IMR-90 (cell line): ENCODE measurements at regions not wholly inside any gene's neighbourhood (a gene's known extent, or its start where the extent isn't known, plus 50 kb on each side); places are given as distances from the start of the nearest gene placed in this dataset.

Experiments used
- ATAC-seq: fragments of 200-7000 bp; cut with Tn5 transposase; 2 replicates; pipeline ENCODE4 v1.9.1; 2020; ENCODE audit warnings: low read depth, mild to moderate bottlenecking, moderate library complexity
- BruUV-seq: library from RNA; stranded (reverse); fragments of 400-500 nt; replicated peaks from 2 replicates; lab custom pipeline; 2021; lab: Mats Ljungman, UMichigan
- CTCF ChIA-PET: fragments of 300-600 bp; formaldehyde crosslinking; extraction: SDS; loops from one replicate; lab custom pipeline; 2021; ENCODE audit warnings: antibody characterized with exemption; lab: Yijun Ruan, JAX
- POLR2A ChIA-PET: fragments of 300-600 bp; sonication (Branson Sonifier 250); formaldehyde crosslinking; loops from one replicate; lab custom pipeline; 2022; ENCODE audit warnings: antibody characterized with exemption; ENCODE audit not compliant: unreplicated experiment; lab: Charles Lee
- DNase-seq: peaks from one replicate; pipeline ENCODE4 v3.0.0; 2013
- H2AFZ ChIP-seq: replicated peaks from 2 replicates; pipeline ENCODE3; 2013; ENCODE audit warnings: low read length, mild to moderate bottlenecking; ENCODE audit not compliant: poor library complexity
- H2AK5ac ChIP-seq: 2 replicates; pipeline ENCODE4 v1.6.1; 2013; ENCODE audit warnings: low read depth, low read length, inconsistent platforms
- H2AK9ac ChIP-seq: replicated peaks from 2 replicates; pipeline ENCODE3; 2013; ENCODE audit warnings: mild to moderate bottlenecking, low read depth, low read length, moderate library complexity; ENCODE audit not compliant: poor library complexity
- H2BK120ac ChIP-seq: 2 replicates; pipeline ENCODE4 v1.6.1; 2013; ENCODE audit warnings: low read depth, low read length, inconsistent platforms
- H2BK15ac ChIP-seq: 3 replicates; pipeline ENCODE4 v1.6.1; 2013; ENCODE audit warnings: low read depth, low read length, inconsistent platforms
- H2BK20ac ChIP-seq: 2 replicates; pipeline ENCODE4 v1.6.1; 2013; ENCODE audit warnings: low read depth, mild to moderate bottlenecking, inconsistent platforms, low read length, moderate library complexity
- H2BK5ac ChIP-seq: 2 replicates; pipeline ENCODE4 v1.6.1; 2013; ENCODE audit warnings: mild to moderate bottlenecking, low read depth, low read length, inconsistent platforms; ENCODE audit not compliant: poor library complexity, severe bottlenecking
- H3K14ac ChIP-seq: replicated peaks from 2 replicates; pipeline ENCODE4 v1.6.1; 2013; ENCODE audit warnings: low read depth, low read length, inconsistent platforms
- H3K18ac ChIP-seq: 2 replicates; pipeline ENCODE4 v1.6.1; 2013; ENCODE audit warnings: low read depth, low read length, control low read depth
- H3K23ac ChIP-seq: 2 replicates; pipeline ENCODE4 v1.6.1; 2013; ENCODE audit warnings: low read depth, low read length, inconsistent platforms
- H3K27ac ChIP-seq: 2 replicates; pipeline ENCODE4 v1.5.1; 2013; ENCODE audit warnings: mild to moderate bottlenecking, control low read depth, low read length; ENCODE audit not compliant: insufficient read depth
- H3K27me3 ChIP-seq: 2 replicates; pipeline ENCODE4 v1.6.1; 2013; ENCODE audit warnings: low read length; ENCODE audit not compliant: control insufficient read depth, insufficient read depth
- H3K36me3 ChIP-seq: 2 replicates; pipeline ENCODE4 v1.6.1; 2013; ENCODE audit warnings: low read length, mixed read lengths; ENCODE audit not compliant: control insufficient read depth, insufficient read depth
- H3K4ac ChIP-seq: 2 replicates; pipeline ENCODE4 v1.6.1; 2013; ENCODE audit warnings: low read depth, low read length, inconsistent platforms
- H3K4me1 ChIP-seq: 2 replicates; pipeline ENCODE4 v1.6.1; 2013; ENCODE audit warnings: low read length, mixed read lengths; ENCODE audit not compliant: control insufficient read depth, insufficient read depth
- H3K4me2 ChIP-seq: 2 replicates; pipeline ENCODE4 v1.6.1; 2013; ENCODE audit warnings: low read depth, mild to moderate bottlenecking, control low read depth, low read length, moderate library complexity
- H3K4me3 ChIP-seq: 2 replicates; pipeline ENCODE4 v1.5.1; 2013; ENCODE audit warnings: low read depth, mild to moderate bottlenecking, control low read depth, low read length, moderate library complexity; ENCODE audit not compliant: insufficient read depth
- H3K56ac ChIP-seq: 2 replicates; pipeline ENCODE4 v1.6.1; 2013; ENCODE audit warnings: low read length, inconsistent platforms; ENCODE audit not compliant: insufficient read depth; ENCODE audit errors: extremely low read depth
- H3K79me1 ChIP-seq, 2 experiments: 2 replicates each; pipeline ENCODE4 v1.6.1; 2013; ENCODE audit warnings: low read length in 2 of 2, inconsistent platforms in 1 of 2, low read depth in 1 of 2
- H3K9ac ChIP-seq: 2 replicates; pipeline ENCODE4 v1.6.1; 2013; ENCODE audit warnings: low read depth, low read length, control low read depth
- H3K9me1 ChIP-seq: 2 replicates; pipeline ENCODE4 v1.6.1; 2013; ENCODE audit warnings: low read length, inconsistent platforms; ENCODE audit not compliant: insufficient read depth
- H3K9me3 ChIP-seq: 2 replicates; pipeline ENCODE4 v1.6.1; 2013; ENCODE audit warnings: low read length; ENCODE audit not compliant: control insufficient read depth, insufficient read depth
- H4K20me1 ChIP-seq: 2 replicates; pipeline ENCODE4 v1.6.1; 2013; ENCODE audit warnings: low read length, inconsistent platforms; ENCODE audit not compliant: insufficient read depth
- H4K5ac ChIP-seq: 2 replicates; pipeline ENCODE4 v1.6.1; 2013; ENCODE audit warnings: mild to moderate bottlenecking, low read depth, low read length, control low read depth
- H4K8ac ChIP-seq, 2 experiments: 2 replicates each; pipeline ENCODE4 v1.6.1; 2013; ENCODE audit warnings: low read depth in 2 of 2, low read length in 2 of 2, control low read depth in 1 of 2, inconsistent platforms in 1 of 2
- H4K91ac ChIP-seq: 2 replicates; pipeline ENCODE4 v1.6.1; 2013; ENCODE audit warnings: low read depth, low read length, inconsistent platforms; ENCODE audit not compliant: insufficient read depth
- ELK1 ChIP-seq: fragments of 150-350 bp; IDR thresholded peaks from 2 replicates; pipeline ENCODE4 v1.6.1; 2016; ENCODE audit warnings: low read depth, mild to moderate bottlenecking, low read length, moderate library complexity, borderline replicate concordance
- FOS ChIP-seq: fragments of 150-350 bp; IDR thresholded peaks from 2 replicates; pipeline ENCODE4 v1.6.1; 2016; ENCODE audit warnings: low read depth, low read length
- NFE2L2 ChIP-seq: fragments of 150-350 bp; IDR thresholded peaks from 2 replicates; pipeline ENCODE4 v1.6.1; 2016; ENCODE audit warnings: low read depth, mild to moderate bottlenecking, low read length
- WGBS, 2 experiments: methylation state at CpG; one replicate each; pipeline versions ENCODE4 v1.1.5 to v1.1.7; 2013; ENCODE audit warnings: missing lambda C conversion rate in 2 of 2; ENCODE audit not compliant: insufficient read length in 1 of 2; ENCODE audit errors: extremely low coverage in 2 of 2; 5-methylcytosine and 5-hydroxymethylcytosine counted together
- dilution Hi-C: fragments of 300-500 bp; cut with HindIII; formaldehyde crosslinking; loops from one replicate; pipeline ENCODE4 v1.14.3; 2018; ENCODE audit warnings: low sequenced_read_pairs; ENCODE audit not compliant: unreplicated experiment
- in situ Hi-C: fragments of 300-500 bp; cut with MboI; formaldehyde crosslinking; loops from 3 replicates; pipeline ENCODE4 v1.14.3; 2019; ENCODE audit warnings: low sequenced_read_pairs, inconsistent platforms, mixed read lengths
- intact Hi-C: fragments of 100-400 bp; cut with micrococcal nuclease; formaldehyde crosslinking; loops from 2 replicates; pipeline ENCODE4 v1.10.0; 2022

DNA sequence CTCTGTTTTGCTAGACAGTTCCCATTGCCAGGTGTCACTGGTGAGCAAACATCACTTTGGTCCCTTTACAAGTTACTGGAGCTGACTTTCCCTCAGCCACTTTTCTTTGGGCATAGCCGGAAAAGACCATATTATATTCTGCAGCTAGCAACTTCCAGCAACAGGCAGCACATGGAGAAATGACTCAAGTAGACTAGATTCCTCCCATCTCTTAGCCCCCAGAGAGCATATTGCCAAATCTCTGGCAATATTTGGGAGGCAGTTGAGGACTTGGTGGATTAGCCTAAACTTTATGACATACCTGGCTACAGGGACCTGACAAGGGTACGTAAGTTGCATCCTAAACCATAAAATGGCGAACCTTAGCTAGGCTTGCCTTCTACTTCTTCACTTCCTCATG lies 204.7 kb upstream of the MPDZ start:
- intact Hi-C loops, result no loop called here
- Histone ChIP-seq H3K27ac (no peak overlapping the region), H2AK9ac (no peak overlapping the region), H3K4ac (no peak overlapping the region), H2BK120ac (no peak overlapping the region), H3K9ac (no peak overlapping the region), H3K9me3 (no peaks in the 10 kb centered on the region), H2BK20ac (no peak overlapping the region), H3K18ac (no peak overlapping the region), H3K23ac (no peak overlapping the region), H3K79me1 (no peaks in the 10 kb centered on the region), H2BK15ac (no peak overlapping the region), H3K4me1 (no peaks in the 10 kb centered on the region), H2AFZ (no peak overlapping the region), H4K20me1 (no peaks in the 10 kb centered on the region), H2AK5ac (no peak overlapping the region), H3K4me3 (no peak overlapping the region), H4K5ac (no peak overlapping the region), H3K14ac (no peak overlapping the region), H2BK5ac (no peak overlapping the region), H3K4me2 (no peak overlapping the region), H3K36me3 (no peaks in the 10 kb centered on the region), H4K8ac (no peak overlapping the region), H4K91ac (no peak overlapping the region), H3K9me1 (no peaks in the 10 kb centered on the region), H3K56ac (no peak overlapping the region), H3K27me3 (no peaks in the 10 kb centered on the region)
- BruUV-seq, result no TSS peak
- CTCF ChIA-PET, result no interaction called here
- dilution Hi-C loops, result no loop called here
- TF ChIP-seq NFE2L2 (no peak), ELK1 (no peak), FOS (no peak)
- in situ Hi-C loops, result no loop called here
- ATAC-seq (no peak), DNase-seq (no peak)
- no CpG with 5 or more reads among the region's 3 CpGs for WGBS, 2 experiments
- POLR2A ChIA-PET, result no interaction called here
